ENCODE measurements at regions not wholly inside any gene's neighbourhood (a gene's known extent, or its start where the extent isn't known, plus 50 kb on each side); places are given as distances from the start of the nearest gene placed in this dataset.

- TF ChIP-seq, protein P1, sequence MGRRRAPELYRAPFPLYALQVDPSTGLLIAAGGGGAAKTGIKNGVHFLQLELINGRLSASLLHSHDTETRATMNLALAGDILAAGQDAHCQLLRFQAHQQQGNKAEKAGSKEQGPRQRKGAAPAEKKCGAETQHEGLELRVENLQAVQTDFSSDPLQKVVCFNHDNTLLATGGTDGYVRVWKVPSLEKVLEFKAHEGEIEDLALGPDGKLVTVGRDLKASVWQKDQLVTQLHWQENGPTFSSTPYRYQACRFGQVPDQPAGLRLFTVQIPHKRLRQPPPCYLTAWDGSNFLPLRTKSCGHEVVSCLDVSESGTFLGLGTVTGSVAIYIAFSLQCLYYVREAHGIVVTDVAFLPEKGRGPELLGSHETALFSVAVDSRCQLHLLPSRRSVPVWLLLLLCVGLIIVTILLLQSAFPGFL (CRISPR knock-in tag; IDR thresholded peaks at IDR 0.05; ENCODE audit: borderline replicate concordance), result no peak
- TF ChIP-seq NR3C1 (CRISPR knock-in tag; conservative IDR thresholded peaks at IDR 0.05; ENCODE audit: low read depth), result no peak
- TF ChIP-seq TP53 (CRISPR knock-in tag; IDR thresholded peaks at IDR 0.05), result no peak
- no peak for TF ChIP-seq CBFB (CRISPR knock-in tag; IDR thresholded peaks at IDR 0.05; ENCODE audit: low read depth)
- TF ChIP-seq CREM (CRISPR knock-in tag; IDR thresholded peaks at IDR 0.05), result no peak
- TF ChIP-seq ATF2 (CRISPR knock-in tag; IDR thresholded peaks at IDR 0.05; ENCODE audit: borderline replicate concordance, low read depth), result no peak
- TF ChIP-seq NR2C2 (CRISPR knock-in tag; IDR thresholded peaks at IDR 0.05), result no peak
- no peak for TF ChIP-seq SP1 (CRISPR knock-in tag; conservative IDR thresholded peaks at IDR 0.05)
These were observed 399.7 kb downstream of the MTX2 start (continued) for GRCh38 chr2:176668912-176669311.

DNA sequence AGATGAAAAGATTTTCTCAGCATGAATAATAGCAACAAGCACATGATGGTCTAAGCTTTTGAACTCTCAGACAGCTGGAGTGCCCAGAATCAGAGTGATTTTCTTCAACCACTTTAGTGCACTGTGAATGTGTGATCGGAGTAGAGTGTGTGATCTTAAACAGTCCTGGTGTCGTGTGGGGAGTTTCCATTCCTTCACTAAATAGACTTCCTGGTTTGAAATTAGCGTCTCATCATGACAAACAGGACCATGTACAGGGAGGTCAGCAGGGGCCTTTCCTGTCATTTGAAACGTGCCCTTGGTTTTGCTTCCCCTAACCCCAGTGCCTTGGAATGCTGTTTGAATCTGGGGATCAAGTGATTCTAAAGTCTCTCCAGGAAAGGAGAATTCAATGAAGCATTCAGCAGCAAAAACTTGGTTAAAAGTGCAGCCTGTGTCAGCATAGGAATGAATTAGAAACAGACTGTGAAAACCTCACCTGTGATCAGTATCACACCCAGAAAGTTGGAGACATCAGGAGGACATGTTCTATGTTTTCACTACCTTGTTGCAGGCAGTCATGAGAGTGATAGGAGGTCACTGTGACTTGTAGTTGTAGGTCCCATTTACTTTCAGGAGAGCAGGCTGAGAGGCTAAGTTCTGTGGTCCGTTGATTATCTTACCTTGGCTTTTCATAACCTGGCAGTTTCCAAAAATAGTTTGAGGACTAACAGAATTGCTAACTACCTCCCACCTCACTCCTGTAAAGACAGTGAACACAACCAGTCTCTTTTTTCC lies 400.3 kb downstream of the MTX2 start:
- no peak overlapping the region for H3K4me3 Mint-ChIP-seq
- H3K9me3 Mint-ChIP-seq, result no peaks in the 10 kb centered on the region
- DNase-seq (ENCODE audit: low spot score), result no peak
- POLR2A ChIA-PET, result no interaction called here
- ATAC-seq, result peak; percentile 67
- CTCF ChIA-PET, result interaction anchor here (1.4 to 4.5 kb wide), 3 partner anchors 9 to 144 kb away, joined by 5 to 31 read pairs (median 8); no protein-coding TSS in a partner anchor
- TF ChIP-seq SMAD4 (CRISPR knock-in tag; IDR thresholded peaks at IDR 0.05) (no peak), GABPB1 (CRISPR knock-in tag; IDR thresholded peaks at IDR 0.05) (no peak), CREB1 (CRISPR knock-in tag; IDR thresholded peaks at IDR 0.05) (no peak), ZNF317 (CRISPR knock-in tag; IDR thresholded peaks at IDR 0.05; ENCODE audit: borderline replicate concordance, low read depth) (no peak), GTF2I (CRISPR knock-in tag; conservative IDR thresholded peaks at IDR 0.05) (no peak), ETV6 (CRISPR knock-in tag; IDR thresholded peaks at IDR 0.05) (no peak), TP53 (CRISPR knock-in tag; IDR thresholded peaks at IDR 0.05) (no peak), CREM (CRISPR knock-in tag; IDR thresholded peaks at IDR 0.05) (no peak), TCF7 (CRISPR knock-in tag; IDR thresholded peaks at IDR 0.05; ENCODE audit: low read depth) (no peak), RORB (CRISPR knock-in tag; IDR thresholded peaks at IDR 0.05) (no peak), ZNF416 (CRISPR knock-in tag; IDR thresholded peaks at IDR 0.05) (no peak), PRRX2 (CRISPR knock-in tag; IDR thresholded peaks at IDR 0.05) (no peak), ZNF232 (CRISPR knock-in tag; IDR thresholded peaks at IDR 0.05) (no peak), CBFB (CRISPR knock-in tag; IDR thresholded peaks at IDR 0.05; ENCODE audit: low read depth) (no peak), FOXJ3 (CRISPR knock-in tag; IDR thresholded peaks at IDR 0.05; ENCODE audit: borderline replicate concordance) (no peak), ATF6 (CRISPR knock-in tag; IDR thresholded peaks at IDR 0.05) (no peak)
- TF ChIP-seq, protein P2, sequence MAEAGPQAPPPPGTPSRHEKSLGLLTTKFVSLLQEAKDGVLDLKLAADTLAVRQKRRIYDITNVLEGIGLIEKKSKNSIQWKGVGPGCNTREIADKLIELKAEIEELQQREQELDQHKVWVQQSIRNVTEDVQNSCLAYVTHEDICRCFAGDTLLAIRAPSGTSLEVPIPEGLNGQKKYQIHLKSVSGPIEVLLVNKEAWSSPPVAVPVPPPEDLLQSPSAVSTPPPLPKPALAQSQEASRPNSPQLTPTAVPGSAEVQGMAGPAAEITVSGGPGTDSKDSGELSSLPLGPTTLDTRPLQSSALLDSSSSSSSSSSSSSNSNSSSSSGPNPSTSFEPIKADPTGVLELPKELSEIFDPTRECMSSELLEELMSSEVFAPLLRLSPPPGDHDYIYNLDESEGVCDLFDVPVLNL (CRISPR knock-in tag; IDR thresholded peaks at IDR 0.05; ENCODE audit: borderline replicate concordance, low read depth), result no peak
- TF ChIP-seq, protein P3, sequence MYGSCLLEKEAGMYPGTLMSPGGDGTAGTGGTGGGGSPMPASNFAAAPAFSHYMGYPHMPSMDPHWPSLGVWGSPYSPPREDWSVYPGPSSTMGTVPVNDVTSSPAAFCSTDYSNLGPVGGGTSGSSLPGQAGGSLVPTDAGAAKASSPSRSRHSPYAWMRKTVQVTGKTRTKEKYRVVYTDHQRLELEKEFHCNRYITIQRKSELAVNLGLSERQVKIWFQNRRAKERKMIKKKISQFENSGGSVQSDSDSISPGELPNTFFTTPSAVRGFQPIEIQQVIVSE (CRISPR knock-in tag; IDR thresholded peaks at IDR 0.05; ENCODE audit: borderline replicate concordance), result no peak
- TF ChIP-seq, protein P4, sequence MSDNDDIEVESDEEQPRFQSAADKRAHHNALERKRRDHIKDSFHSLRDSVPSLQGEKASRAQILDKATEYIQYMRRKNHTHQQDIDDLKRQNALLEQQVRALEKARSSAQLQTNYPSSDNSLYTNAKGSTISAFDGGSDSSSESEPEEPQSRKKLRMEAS (CRISPR knock-in tag; IDR thresholded peaks at IDR 0.05), result no peak
- no peak overlapping the region for H3K27ac Mint-ChIP-seq
- peaks cover 20% of the 10 kb centered on the region for H3K4me1 Mint-ChIP-seq
- H3K27me3 Mint-ChIP-seq (ENCODE audit: low read depth), result peaks cover 23% of the 10 kb centered on the region
- H3K36me3 Mint-ChIP-seq, result no peaks in the 10 kb centered on the region

Measured in WTC11 (cell line).